ENCODE measurements at regions not wholly inside any gene's neighbourhood (a gene's known extent, or its start where the extent isn't known, plus 50 kb on each side); places are given as distances from the start of the nearest gene placed in this dataset.

GRCh38 chrX:14357314-14357713, 172.0 kb upstream of the GLRA2 start:
- Histone ChIP-seq H2AFZ (replicated peaks; ENCODE audit: low read length, poor library complexity) (no peak overlapping the region), H2BK5ac (ENCODE audit: low read depth, low read length, poor library complexity, severe bottlenecking) (no peak overlapping the region), H2BK120ac (ENCODE audit: low read depth, low read length) (no peak overlapping the region), H3K9me3 (ENCODE audit: control insufficient read depth, insufficient read depth, low read length) (peaks cover 5% of the 10 kb centered on the region; the same call in 1 of the 2 replicates), H4K91ac (ENCODE audit: insufficient read depth, low read depth, low read length) (no peak overlapping the region), H3K36me3 (ENCODE audit: control insufficient read depth, insufficient read depth, low read length) (no peaks in the 10 kb centered on the region), H3K79me1 (ENCODE audit: low read depth in 1 of 2, low read length in 2 of 2) (no peaks in the 10 kb centered on the region), H3K9ac (ENCODE audit: low read depth, low read length) (no peak overlapping the region), H3K4me3 (ENCODE audit: insufficient read depth, low read depth, low read length) (no peak overlapping the region), H3K9me1 (ENCODE audit: insufficient read depth, low read length) (no peaks in the 10 kb centered on the region), H3K27me3 (ENCODE audit: control insufficient read depth, insufficient read depth, low read length) (no peaks in the 10 kb centered on the region), H2BK15ac (ENCODE audit: low read depth, low read length) (no peak overlapping the region), H3K56ac (ENCODE audit: extremely low read depth, insufficient read depth, low read length) (no peak overlapping the region), H3K4ac (ENCODE audit: low read depth, low read length) (no peak overlapping the region), H2AK9ac (replicated peaks; ENCODE audit: low read depth, low read length, poor library complexity) (no peak overlapping the region), H3K18ac (ENCODE audit: low read depth, low read length) (no peak overlapping the region), H2AK5ac (ENCODE audit: low read depth, low read length) (no peak overlapping the region), H3K23ac (ENCODE audit: low read depth, low read length) (no peak overlapping the region), H2BK20ac (ENCODE audit: low read depth, low read length) (no peak overlapping the region), H4K5ac (ENCODE audit: low read depth, low read length) (no peak overlapping the region), H3K14ac (replicated peaks; ENCODE audit: low read depth, low read length) (no peak overlapping the region), H3K4me1 (ENCODE audit: control insufficient read depth, insufficient read depth, low read length) (no peaks in the 10 kb centered on the region), H4K8ac (ENCODE audit: low read depth in 2 of 2, low read length in 2 of 2) (no peak overlapping the region), H4K20me1 (ENCODE audit: insufficient read depth, low read length) (no peaks in the 10 kb centered on the region), H3K4me2 (ENCODE audit: low read depth, low read length) (no peak overlapping the region), H3K27ac (ENCODE audit: insufficient read depth, low read length) (no peak overlapping the region)
- in situ Hi-C loops (cut with MboI; ENCODE audit: low sequenced_read_pairs) (no loop called here), dilution Hi-C loops (cut with HindIII; ENCODE audit: low sequenced_read_pairs, unreplicated experiment) (no loop called here), intact Hi-C loops (cut with micrococcal nuclease) (no loop called here)
- no peak for ATAC-seq (ENCODE audit: low read depth)
- ChIA-PET CTCF (no interaction called here), POLR2A (ENCODE audit: unreplicated experiment) (no interaction called here)
- DNase-seq: no peak
- TF ChIP-seq CHD1 (IDR thresholded peaks at IDR 0.05; ENCODE audit: low read depth, low read length) (no peak), USF2 (IDR thresholded peaks at IDR 0.05; ENCODE audit: low read depth, low read length) (no peak), CEBPB (IDR thresholded peaks at IDR 0.05; ENCODE audit: low read depth, low read length) (no peak), CTCF (conservative IDR thresholded peaks at IDR 0.05; ENCODE audit: low read depth, low read length) (no peak), RCOR1 (IDR thresholded peaks at IDR 0.05; ENCODE audit: insufficient replicate concordance, low read length) (no peak), NFE2L2 (IDR thresholded peaks at IDR 0.05; ENCODE audit: low read depth, low read length) (no peak), BHLHE40 (IDR thresholded peaks at IDR 0.05; ENCODE audit: low read depth, low read length) (no peak), MAZ (IDR thresholded peaks at IDR 0.05; ENCODE audit: borderline replicate concordance, low read depth, low read length) (no peak), ELK1 (IDR thresholded peaks at IDR 0.05; ENCODE audit: borderline replicate concordance, low read depth, low read length) (no peak), FOS (IDR thresholded peaks at IDR 0.05; ENCODE audit: low read depth, low read length) (no peak), MXI1 (IDR thresholded peaks at IDR 0.05; ENCODE audit: borderline replicate concordance, low read depth, low read length) (no peak), SMC3 (IDR thresholded peaks at IDR 0.05; ENCODE audit: low read depth, low read length) (no peak), POLR2A (IDR thresholded peaks at IDR 0.05; ENCODE audit: low read depth, low read length) (no peak)
- BruUV-seq (replicated peaks): no TSS peak
